OCI-M1 (cell line): ENCODE measurements at regions not wholly inside any gene's neighbourhood (a gene's known extent, or its start where the extent isn't known, plus 50 kb on each side); places are given as distances from the start of the nearest gene placed in this dataset.

Experiments used
- DNase-seq: peaks from one replicate; lab custom pipeline; 2025; lab: John Stamatoyannopoulos, UW

DNA sequence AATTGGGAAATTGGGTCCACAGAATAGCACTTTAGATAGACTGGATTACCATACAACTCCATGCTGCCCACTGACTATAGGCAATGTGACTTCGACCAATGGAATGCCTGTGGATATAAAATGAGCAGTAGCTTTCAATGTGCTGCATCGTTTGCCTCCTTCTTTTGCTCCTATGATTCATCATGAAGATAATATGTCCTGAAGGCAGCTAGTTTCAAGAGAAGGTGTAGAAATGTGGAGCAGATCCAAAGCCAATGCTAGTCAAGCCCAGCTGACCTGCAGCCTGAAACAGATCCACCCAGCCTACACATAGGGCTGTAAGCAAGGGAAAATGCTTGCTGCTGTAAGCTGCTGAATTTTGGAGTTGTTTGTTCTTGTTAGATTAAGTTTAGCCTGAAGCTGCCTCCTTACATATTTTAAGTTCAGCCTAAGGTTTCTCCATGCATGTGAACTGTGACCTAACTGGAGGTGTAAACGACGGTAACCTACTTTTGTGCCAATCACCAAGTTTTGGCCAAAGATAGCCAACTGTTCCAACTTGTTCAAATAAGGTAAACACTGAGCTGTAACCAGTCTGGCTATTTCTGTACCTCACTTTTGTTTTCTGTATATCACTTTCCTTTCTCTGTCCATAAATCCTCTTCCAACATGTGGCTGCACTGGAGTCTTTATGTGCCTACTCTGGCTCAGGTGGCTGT, 169.1 kb upstream of the AVPR1A start:
- DNase-seq, result no peak

- peak; percentile 58 for DNase-seq
Measured at GRCh38 chr12:63319386-63319785, 168.4 kb upstream of the AVPR1A start.

- DNase-seq, result no peak
Measured at GRCh38 chr12:63318933-63319332, 167.9 kb upstream of the AVPR1A start.

DNA sequence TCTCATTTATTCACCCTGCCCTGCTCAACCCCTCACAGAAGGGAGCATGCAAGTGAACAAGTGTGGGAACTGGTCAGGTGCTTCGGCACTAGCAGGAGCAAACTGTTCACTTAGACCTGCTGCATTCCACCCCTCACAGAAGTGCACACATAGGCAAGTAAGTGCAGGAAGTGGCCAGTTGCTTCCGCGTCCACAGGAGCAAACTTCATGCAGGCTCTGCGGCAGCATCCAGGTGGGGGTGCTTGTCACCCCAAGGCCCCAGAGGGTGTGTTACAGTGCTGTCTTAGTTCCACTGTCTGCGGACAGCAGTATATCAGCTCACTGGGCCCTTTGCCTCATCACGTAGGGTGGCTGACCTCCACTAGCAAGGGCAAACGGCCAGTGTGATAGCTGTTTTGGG, 167.3 kb upstream of the AVPR1A start:
- DNase-seq, result no peak

- no peak for DNase-seq
Measured at GRCh38 chr12:63317880-63318279, 166.9 kb upstream of the AVPR1A start.

DNA sequence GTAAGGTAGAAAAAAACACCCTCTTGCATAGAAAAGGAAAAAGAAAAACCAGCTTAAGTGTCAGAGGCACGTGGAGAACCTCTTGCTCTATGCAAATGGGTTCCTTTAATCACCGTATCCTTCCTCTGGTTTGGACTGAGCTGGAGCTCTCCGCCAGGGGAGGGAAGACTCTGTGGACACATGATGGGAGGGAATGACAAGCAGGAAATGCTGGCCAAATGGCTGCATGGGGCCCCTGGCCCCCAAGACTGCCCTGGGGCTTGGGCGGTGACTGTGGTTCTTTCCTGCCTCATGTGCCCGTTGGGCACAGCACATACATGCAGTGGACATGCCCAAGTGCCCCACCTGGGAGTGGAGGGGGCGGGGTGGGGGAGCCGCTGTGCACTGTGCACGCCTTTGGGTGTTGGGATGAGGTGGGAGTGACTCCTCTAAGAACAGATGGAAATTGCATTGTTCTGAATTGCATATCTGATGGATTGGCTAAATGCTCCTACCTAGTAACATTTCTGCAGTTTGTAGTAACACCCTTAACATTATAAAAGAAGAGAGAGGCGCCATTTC, 166.4 kb upstream of the AVPR1A start:
- DNase-seq, result no peak

- DNase-seq, result no peak
Measured at GRCh38 chr12:63313139-63313538, 162.1 kb upstream of the AVPR1A start.

GRCh38 chr12:63308671-63309070, 157.7 kb upstream of the AVPR1A start:
- DNase-seq, result peak; percentile 5

- DNase-seq, result no peak
Measured at GRCh38 chr12:63307849-63308248, 156.8 kb upstream of the AVPR1A start.

GRCh38 chr12:63305901-63306875, 155.2 kb upstream of the AVPR1A start:
- DNase-seq, result no peak

DNA sequence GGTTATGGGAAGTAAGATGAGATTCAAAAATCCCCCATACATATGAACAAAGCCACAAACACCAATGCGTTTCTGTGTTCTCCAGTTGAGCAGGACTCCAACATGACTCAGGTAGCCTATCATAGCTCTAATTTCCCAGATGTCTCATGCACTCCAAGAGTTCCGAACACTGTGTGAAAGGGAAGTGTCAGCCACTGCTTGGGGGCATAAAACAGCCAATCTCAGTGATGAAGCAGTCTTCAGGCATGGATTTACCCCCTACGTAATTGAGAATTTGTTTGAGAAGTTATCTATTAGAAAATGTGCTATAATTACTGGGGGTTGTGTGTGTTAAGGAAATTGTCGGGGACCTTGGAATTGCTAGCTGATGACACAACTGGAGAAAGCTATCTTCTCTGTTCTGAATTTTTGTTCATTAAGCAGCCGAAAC, 153.9 kb upstream of the AVPR1A start:
- no peak for DNase-seq

GRCh38 chr12:63302941-63303536, 152.0 kb upstream of the AVPR1A start:
- DNase-seq, result no peak

DNA sequence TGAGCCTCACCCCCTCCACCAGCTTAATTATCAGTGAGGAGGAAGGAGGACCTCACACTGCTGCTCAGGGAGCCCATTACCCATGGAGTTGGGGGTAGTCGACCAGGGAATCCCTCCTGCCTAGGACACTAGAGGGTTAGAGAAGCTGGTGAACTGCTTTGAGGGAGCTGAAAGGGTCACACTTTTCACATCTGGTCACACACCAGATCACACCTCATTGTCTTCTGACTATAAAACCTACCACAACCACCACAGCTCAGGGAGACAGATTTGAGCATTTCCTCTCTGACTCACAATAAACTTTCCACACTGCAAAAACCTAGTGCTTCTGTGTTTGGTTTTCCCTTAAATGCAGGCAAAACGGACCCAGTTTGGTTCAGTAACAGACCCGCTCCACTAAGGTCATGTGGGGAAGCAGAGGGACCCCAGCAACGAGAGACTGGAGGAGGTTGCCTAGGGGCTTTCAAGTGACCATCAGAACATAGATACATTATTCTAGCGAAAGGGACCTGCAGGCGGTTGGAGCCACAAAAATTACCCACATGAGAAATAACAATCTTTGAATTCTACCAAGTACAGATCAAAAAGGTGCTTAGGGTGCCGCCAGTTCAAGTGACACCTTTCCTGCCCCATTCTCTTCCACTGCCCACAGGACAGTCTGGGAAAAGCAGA, 151.4 kb upstream of the AVPR1A start:
- no peak for DNase-seq

DNA sequence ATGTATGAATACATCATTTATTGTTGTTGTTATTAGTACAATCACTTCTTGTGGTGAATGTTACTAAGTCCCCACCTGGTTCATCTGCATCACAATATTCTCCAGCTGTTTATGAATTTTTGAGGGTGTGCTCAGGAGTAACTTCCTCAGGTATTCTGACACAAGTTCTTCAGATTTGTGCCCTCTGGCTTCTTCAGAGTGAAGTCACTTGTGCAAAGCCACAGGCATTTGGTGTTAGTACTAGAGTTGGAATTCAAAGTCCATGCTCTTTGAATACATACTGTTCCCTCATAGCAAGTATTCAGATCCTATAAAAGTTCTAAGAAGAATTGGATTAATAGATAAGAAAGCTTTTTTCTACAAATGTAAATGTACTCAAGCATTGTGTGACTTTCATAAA, 150.3 kb upstream of the AVPR1A start:
- DNase-seq, result no peak

GRCh38 chr12:63298386-63298930, 147.5 kb upstream of the AVPR1A start:
- DNase-seq, result no peak

DNA sequence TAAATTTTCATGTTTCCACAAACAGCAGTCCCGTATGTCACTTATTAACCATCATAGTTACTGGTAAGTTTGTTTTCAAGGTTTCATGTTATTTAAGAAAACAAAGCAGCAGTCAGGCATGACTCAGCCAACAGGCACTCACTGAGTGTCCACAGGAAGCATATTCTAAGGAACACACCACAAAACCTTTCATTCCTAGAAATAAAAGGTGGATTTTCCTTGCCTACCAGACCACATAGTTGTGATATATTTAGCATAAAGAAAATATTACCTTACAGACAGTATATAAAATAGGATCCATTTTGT, 143.3 kb upstream of the AVPR1A start:
- DNase-seq, result no peak

DNA sequence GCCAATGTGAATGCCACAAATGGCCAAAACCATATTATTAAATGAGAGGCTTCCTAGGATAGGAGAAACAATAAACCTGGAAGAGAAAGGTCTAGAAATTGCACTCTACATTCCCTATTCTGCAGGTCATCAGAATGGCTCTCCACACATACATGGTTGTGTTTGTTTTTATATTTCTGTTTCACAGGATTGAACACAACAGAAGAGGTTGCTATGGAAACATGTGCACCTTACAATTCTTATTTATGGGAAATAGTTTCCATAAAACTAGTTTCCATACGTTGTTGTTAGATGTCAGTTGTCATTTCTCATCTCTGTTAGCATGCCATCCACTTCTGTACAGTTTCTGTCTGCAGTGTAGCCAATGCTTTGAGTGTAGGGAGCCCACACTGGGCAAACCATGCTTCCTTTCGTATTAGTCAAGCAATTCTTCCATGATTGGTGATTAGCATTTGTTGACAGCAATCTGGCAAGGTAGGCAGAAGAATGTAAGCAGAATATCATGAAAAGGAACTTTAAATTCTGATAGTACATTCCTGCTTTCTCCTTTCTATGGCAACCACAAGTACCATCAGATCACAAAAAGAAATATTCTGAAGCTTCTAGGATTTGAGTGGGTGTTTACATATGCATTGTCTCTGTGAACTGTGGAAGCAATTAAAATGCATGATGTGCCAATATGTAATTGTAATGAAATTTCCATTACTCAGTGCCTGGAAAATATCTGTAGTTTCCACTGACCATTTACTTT, 141.6 kb upstream of the AVPR1A start:
- no peak for DNase-seq

GRCh38 chr12:63276537-63277365, 125.8 kb upstream of the AVPR1A start:
- peak; percentile 79 for DNase-seq

GRCh38 chr12:63266988-63267387, 116.0 kb upstream of the AVPR1A start:
- no peak for DNase-seq

- DNase-seq, result no peak
Measured at GRCh38 chr12:63264629-63265028, 113.6 kb upstream of the AVPR1A start.
